ENCODE measurements at regions not wholly inside any gene's neighbourhood (a gene's known extent, or its start where the extent isn't known, plus 50 kb on each side); places are given as distances from the start of the nearest gene placed in this dataset.

DNA sequence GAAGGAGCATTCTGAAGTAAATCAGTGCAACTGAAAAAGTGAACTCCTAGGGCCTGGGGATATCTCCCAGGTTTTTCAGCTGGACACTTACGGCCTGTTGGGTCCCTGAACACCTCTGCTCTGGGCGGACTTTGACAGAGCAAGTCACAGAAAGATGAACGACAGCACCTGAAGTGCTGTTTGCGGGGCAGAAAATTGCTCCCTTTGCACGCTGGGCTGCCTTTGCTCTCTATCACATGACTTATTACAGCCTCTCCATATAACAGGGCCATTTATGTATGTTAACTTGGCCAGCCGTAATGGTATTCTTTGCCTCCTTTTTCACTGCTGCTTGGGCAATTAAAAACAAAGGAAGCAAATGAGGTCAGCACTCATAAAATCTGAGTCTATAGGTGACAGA lies 332.9 kb downstream of the BARHL2 start:
- H3K4me1 Mint-ChIP-seq (ENCODE audit: low read depth) = no peaks in the 10 kb centered on the region
- no peaks in the 10 kb centered on the region for H3K27me3 Mint-ChIP-seq
- H3K36me3 Mint-ChIP-seq = no peaks in the 10 kb centered on the region
- no peak overlapping the region for H3K4me3 Mint-ChIP-seq
- DNase-seq = no peak
- no peak overlapping the region for H3K27ac Mint-ChIP-seq
- ChIA-PET POLR2A (no interaction called here), CTCF (no interaction called here)
- intact Hi-C loops (cut with micrococcal nuclease) = no loop called here
- no peaks in the 10 kb centered on the region for H3K9me3 Mint-ChIP-seq

- H3K9me3 Mint-ChIP-seq = no peaks in the 10 kb centered on the region
- no peak overlapping the region for H3K27ac Mint-ChIP-seq
- no peaks in the 10 kb centered on the region for H3K27me3 Mint-ChIP-seq
- POLR2A ChIA-PET = no interaction called here
- no peak overlapping the region for H3K4me3 Mint-ChIP-seq
- intact Hi-C loops (cut with micrococcal nuclease) = no loop called here
- no peaks in the 10 kb centered on the region for H3K36me3 Mint-ChIP-seq
- DNase-seq = no peak
- no peaks in the 10 kb centered on the region for H3K4me1 Mint-ChIP-seq (ENCODE audit: low read depth)
- CTCF ChIA-PET = no interaction called here
Observed at GRCh38 chr1:90382161-90382560, 334.9 kb downstream of the BARHL2 start.

DNA sequence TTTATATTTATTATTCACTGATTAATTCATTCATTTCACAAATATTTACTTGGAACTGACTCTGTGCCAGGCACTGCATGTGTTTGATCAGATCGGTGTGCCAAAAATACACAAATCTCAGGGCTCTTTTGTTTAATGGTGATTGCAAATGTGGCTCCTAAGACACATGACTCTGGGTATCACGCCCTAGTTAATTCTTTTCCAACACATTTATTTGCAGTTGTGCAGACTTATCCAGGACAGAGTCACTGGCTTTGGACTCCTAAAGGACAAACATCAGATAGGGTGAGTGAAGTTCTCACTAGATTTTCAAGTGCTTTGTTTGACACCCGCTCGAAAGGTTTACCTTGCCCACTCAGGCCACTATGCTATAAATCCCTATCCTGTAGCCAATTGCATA lies 335.5 kb downstream of the BARHL2 start:
- no peaks in the 10 kb centered on the region for H3K36me3 Mint-ChIP-seq
- CTCF ChIA-PET = no interaction called here

DNA sequence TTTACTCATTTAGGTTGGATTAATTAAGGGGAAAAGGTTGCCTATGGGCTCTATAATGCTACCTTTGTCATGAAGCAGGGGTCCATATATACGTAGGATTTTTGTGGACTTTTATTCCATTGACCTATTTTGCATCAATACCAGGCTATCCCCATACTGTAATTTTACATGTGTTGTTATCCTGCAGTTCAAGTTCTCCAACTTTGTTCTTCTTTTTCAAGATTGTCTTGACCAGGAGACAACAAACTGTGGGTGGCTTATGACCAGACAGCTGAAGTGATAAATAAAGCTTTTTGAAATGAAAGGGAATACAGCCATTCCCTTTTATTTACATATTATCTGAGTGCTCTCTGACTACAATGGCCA lies 345.7 kb downstream of the BARHL2 start:
- Mint-ChIP-seq H3K4me1 (ENCODE audit: low read depth) (no peaks in the 10 kb centered on the region), H3K9me3 (no peaks in the 10 kb centered on the region), H3K36me3 (no peaks in the 10 kb centered on the region), H3K4me3 (no peak overlapping the region), H3K27ac (no peak overlapping the region), H3K27me3 (no peaks in the 10 kb centered on the region)
- DNase-seq = no peak
- intact Hi-C loops (cut with micrococcal nuclease) = no loop called here
- CTCF ChIA-PET = no interaction called here
- POLR2A ChIA-PET = no interaction called here

More for the DNA sequence above, 335.5 kb downstream of the BARHL2 start:
- POLR2A ChIA-PET = no interaction called here
- intact Hi-C loops (cut with micrococcal nuclease) = no loop called here
- no peaks in the 10 kb centered on the region for H3K4me1 Mint-ChIP-seq (ENCODE audit: low read depth)
- H3K4me3 Mint-ChIP-seq = no peak overlapping the region
- H3K27ac Mint-ChIP-seq = no peak overlapping the region
- H3K9me3 Mint-ChIP-seq = no peaks in the 10 kb centered on the region
- DNase-seq = no peak
- no peaks in the 10 kb centered on the region for H3K27me3 Mint-ChIP-seq

DNA sequence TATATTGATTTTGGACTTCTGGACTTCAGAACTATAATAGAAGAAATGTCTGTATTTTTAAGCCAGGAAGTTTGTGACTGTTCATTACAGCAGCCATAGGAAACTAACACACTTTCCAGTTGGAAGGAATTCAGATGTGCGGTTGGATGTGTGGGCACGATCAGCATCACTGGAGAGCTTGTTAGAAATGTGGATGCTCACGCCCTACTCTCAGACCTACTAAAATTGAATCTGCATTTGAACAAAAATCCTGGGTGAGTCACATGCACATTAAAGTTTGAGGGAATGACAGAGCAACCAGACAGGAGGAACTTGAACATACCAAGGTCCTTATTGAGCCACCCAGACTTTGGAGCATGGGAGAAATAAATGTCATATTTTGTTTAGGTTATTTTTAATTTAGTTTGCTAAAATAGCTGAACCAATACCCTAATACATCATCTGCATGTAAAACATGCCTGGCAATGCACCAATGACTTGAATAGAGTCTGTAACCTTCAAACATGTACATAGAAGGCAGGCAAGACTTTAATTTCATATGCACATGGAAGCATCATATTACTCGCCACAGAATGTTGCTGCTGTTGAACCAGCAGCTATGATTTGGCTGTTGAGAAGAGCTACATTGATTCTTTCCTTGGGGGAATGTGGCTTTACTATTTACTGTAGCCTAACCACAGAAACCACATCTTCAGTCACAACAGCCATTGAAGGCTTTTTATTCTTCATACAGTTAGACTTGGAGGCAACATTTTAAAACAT lies 346.2 kb downstream of the BARHL2 start:
- POLR2A ChIA-PET = no interaction called here
- intact Hi-C loops (cut with micrococcal nuclease) = no loop called here
- H3K4me1 Mint-ChIP-seq (ENCODE audit: low read depth) = no peaks in the 10 kb centered on the region
- H3K9me3 Mint-ChIP-seq = no peaks in the 10 kb centered on the region
- H3K36me3 Mint-ChIP-seq = no peaks in the 10 kb centered on the region
- no peak for DNase-seq
- no peaks in the 10 kb centered on the region for H3K27me3 Mint-ChIP-seq
- H3K4me3 Mint-ChIP-seq = no peak overlapping the region
- H3K27ac Mint-ChIP-seq = no peak overlapping the region
- CTCF ChIA-PET = no interaction called here

DNA sequence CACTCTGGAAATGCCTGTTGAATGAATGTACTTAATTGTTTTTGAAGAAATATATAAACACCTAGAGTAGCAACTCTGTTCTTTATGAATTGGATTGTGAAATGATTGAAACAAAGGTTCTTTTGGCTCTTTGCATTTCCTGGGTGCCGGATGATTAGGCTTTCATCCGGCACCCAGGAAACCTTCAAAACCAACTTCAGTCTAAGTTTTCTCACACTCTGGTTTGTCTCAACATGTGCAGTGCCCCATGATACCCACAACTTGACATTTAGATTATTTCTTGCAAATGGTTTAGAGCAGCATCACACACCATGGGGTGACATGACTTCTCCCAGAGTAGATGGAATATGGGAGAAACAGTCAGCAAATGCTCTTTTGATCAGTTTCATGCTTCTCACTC lies 354.9 kb downstream of the BARHL2 start:
- ChIA-PET POLR2A (no interaction called here), CTCF (no interaction called here)
- H3K27ac Mint-ChIP-seq = no peak overlapping the region
- DNase-seq = no peak
- peaks cover 5% of the 10 kb centered on the region for H3K27me3 Mint-ChIP-seq
- no peak overlapping the region for H3K4me3 Mint-ChIP-seq
- H3K4me1 Mint-ChIP-seq (ENCODE audit: low read depth) = no peaks in the 10 kb centered on the region
- intact Hi-C loops (cut with micrococcal nuclease) = no loop called here
- H3K36me3 Mint-ChIP-seq = no peaks in the 10 kb centered on the region
- H3K9me3 Mint-ChIP-seq = no peaks in the 10 kb centered on the region

GRCh38 chr1:90361026-90361425 lies 356.1 kb downstream of the BARHL2 start:
- H3K27ac Mint-ChIP-seq = no peak overlapping the region
- intact Hi-C loops (cut with micrococcal nuclease) = no loop called here
- ChIA-PET CTCF (no interaction called here), POLR2A (no interaction called here)
- H3K36me3 Mint-ChIP-seq = no peaks in the 10 kb centered on the region
- DNase-seq = no peak
- peaks cover 5% of the 10 kb centered on the region for H3K27me3 Mint-ChIP-seq
- H3K9me3 Mint-ChIP-seq = no peaks in the 10 kb centered on the region
- H3K4me3 Mint-ChIP-seq = no peak overlapping the region
- H3K4me1 Mint-ChIP-seq (ENCODE audit: low read depth) = no peaks in the 10 kb centered on the region

GRCh38 chr1:90359994-90360393 lies 357.1 kb downstream of the BARHL2 start:
- CTCF ChIA-PET = no interaction called here
- Mint-ChIP-seq H3K4me1 (ENCODE audit: low read depth) (no peaks in the 10 kb centered on the region), H3K9me3 (no peaks in the 10 kb centered on the region), H3K4me3 (no peak overlapping the region), H3K36me3 (no peaks in the 10 kb centered on the region), H3K27ac (no peak overlapping the region), H3K27me3 (peaks cover 4% of the 10 kb centered on the region)
- POLR2A ChIA-PET = no interaction called here
- intact Hi-C loops (cut with micrococcal nuclease) = no loop called here
- DNase-seq = no peak

- intact Hi-C loops (cut with micrococcal nuclease) = no loop called here
- DNase-seq = no peak
- Mint-ChIP-seq H3K4me3 (no peak overlapping the region), H3K27ac (no peak overlapping the region), H3K4me1 (ENCODE audit: low read depth) (no peaks in the 10 kb centered on the region), H3K27me3 (peaks cover under 1% of the 10 kb centered on the region), H3K36me3 (no peaks in the 10 kb centered on the region), H3K9me3 (no peaks in the 10 kb centered on the region)
- CTCF ChIA-PET = no interaction called here
- POLR2A ChIA-PET = no interaction called here
Observed at GRCh38 chr1:90358448-90358847, 358.7 kb downstream of the BARHL2 start.

DNA sequence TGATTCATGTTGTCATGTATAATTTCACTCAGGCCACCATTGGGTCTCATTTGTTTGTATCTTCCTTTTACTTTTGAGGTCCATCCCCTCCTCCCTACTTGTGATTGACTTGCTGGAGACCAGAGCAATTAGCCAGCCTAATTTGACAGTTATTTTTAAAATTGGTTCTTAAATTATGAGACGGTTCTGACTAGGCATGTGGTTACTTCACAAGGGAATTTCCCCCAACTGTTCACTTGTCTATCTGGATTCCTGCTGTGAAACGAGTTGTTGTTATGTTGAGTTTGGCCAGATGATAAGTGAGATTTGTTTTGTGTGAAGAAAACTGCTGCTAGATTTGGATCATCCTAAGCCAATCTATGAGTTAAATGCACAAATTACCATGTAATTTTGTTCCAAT lies 359.1 kb downstream of the BARHL2 start:
- Mint-ChIP-seq H3K27me3 (peaks cover 1% of the 10 kb centered on the region), H3K9me3 (no peaks in the 10 kb centered on the region), H3K4me3 (no peak overlapping the region), H3K4me1 (ENCODE audit: low read depth) (no peaks in the 10 kb centered on the region), H3K27ac (no peak overlapping the region), H3K36me3 (no peaks in the 10 kb centered on the region)
- POLR2A ChIA-PET = no interaction called here
- CTCF ChIA-PET = no interaction called here
- no peak for DNase-seq
- intact Hi-C loops (cut with micrococcal nuclease) = no loop called here

DNA sequence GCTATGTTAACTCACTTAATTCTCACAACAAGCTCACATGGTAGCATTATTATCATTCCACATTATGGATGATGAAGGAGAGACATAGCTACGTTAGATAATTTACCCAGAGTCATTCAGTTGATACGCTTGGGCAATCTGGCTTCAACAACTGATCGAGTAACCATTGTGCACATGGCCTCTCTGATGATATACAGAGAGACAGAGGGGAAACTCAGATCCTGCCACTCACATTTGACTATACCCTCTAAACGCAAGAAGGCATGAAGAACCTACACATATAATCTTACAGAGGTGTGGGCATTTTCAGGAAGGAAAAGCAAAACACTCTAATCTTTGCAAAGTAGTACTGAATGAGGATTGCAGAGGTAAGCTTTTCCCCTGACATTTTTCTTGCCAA lies 360.1 kb downstream of the BARHL2 start:
- H3K4me1 Mint-ChIP-seq (ENCODE audit: low read depth) = no peaks in the 10 kb centered on the region
- CTCF ChIA-PET = no interaction called here
- H3K27me3 Mint-ChIP-seq = peaks cover 2% of the 10 kb centered on the region
- no peaks in the 10 kb centered on the region for H3K36me3 Mint-ChIP-seq
- H3K9me3 Mint-ChIP-seq = no peaks in the 10 kb centered on the region
- no peak overlapping the region for H3K27ac Mint-ChIP-seq
- no peak overlapping the region for H3K4me3 Mint-ChIP-seq
- POLR2A ChIA-PET = no interaction called here
- DNase-seq = no peak
- intact Hi-C loops (cut with micrococcal nuclease) = no loop called here

DNA sequence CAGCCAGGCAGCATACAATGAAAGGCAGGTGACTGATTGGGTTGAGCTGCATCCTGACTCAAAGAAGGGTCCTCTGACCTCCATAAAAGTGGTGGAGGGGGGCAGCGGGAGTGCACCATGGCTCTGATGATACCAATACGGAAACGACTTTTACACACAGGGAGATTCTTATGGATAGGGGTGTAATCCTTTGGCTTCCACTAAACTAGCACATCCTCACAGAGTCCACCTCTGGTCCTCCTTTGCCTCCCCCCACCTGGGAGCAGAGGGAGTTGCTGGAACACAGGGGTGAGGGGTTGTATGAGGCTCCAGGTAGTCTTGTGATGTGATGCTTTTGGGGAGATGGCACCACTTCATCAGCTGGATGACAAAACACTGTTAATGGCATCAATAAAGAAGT lies 361.0 kb downstream of the BARHL2 start:
- peaks cover 2% of the 10 kb centered on the region for H3K27me3 Mint-ChIP-seq
- H3K4me3 Mint-ChIP-seq = no peak overlapping the region
- no peaks in the 10 kb centered on the region for H3K9me3 Mint-ChIP-seq
- no peaks in the 10 kb centered on the region for H3K36me3 Mint-ChIP-seq
- POLR2A ChIA-PET = no interaction called here
- intact Hi-C loops (cut with micrococcal nuclease) = no loop called here
- DNase-seq = no peak
- no peak overlapping the region for H3K27ac Mint-ChIP-seq
- CTCF ChIA-PET = no interaction called here
- H3K4me1 Mint-ChIP-seq (ENCODE audit: low read depth) = no peaks in the 10 kb centered on the region

DNA sequence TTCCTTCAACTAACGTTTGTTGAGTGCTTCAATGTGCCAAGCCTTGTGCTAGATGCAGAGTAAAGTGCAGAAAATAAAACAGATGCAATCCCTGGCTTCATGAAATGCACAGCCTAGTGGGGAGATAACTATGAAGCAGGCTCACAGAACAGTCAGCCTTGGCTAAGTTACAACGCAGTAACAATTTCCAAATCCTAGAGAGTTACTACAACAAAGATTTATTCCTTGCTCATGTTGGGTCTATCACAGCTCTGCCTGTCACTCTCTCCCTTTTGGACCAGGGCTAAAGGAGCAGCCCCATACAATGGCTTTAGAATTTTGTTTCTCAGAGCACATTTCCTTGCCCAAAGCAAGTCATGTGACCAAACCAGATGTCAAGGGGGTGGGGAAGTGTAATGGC lies 359.8 kb downstream of the ZNF326 start:
- Mint-ChIP-seq H3K36me3 (no peaks in the 10 kb centered on the region), H3K27ac (no peak overlapping the region), H3K4me1 (ENCODE audit: low read depth) (no peaks in the 10 kb centered on the region), H3K9me3 (no peaks in the 10 kb centered on the region), H3K4me3 (no peak overlapping the region), H3K27me3 (peaks cover 2% of the 10 kb centered on the region)
- DNase-seq = no peak
- CTCF ChIA-PET = no interaction called here
- intact Hi-C loops (cut with micrococcal nuclease) = no loop called here
- POLR2A ChIA-PET = no interaction called here

GRCh38 chr1:90351019-90351418 lies 356.1 kb downstream of the ZNF326 start:
- DNase-seq = no peak
- ChIA-PET POLR2A (no interaction called here), CTCF (no interaction called here)
- intact Hi-C loops (cut with micrococcal nuclease) = no loop called here
- H3K4me1 Mint-ChIP-seq (ENCODE audit: low read depth) = no peaks in the 10 kb centered on the region
- H3K27ac Mint-ChIP-seq = no peak overlapping the region
- H3K36me3 Mint-ChIP-seq = no peaks in the 10 kb centered on the region
- H3K4me3 Mint-ChIP-seq = no peak overlapping the region
- H3K9me3 Mint-ChIP-seq = peaks cover 12% of the 10 kb centered on the region
- peaks cover 2% of the 10 kb centered on the region for H3K27me3 Mint-ChIP-seq
